ENCODE measurements at regions not wholly inside any gene's neighbourhood (a gene's known extent, or its start where the extent isn't known, plus 50 kb on each side); places are given as distances from the start of the nearest gene placed in this dataset.

- H3K9me3 ChIP-seq (ENCODE audit: control extremely low read depth in 1 of 3, control insufficient read depth in 2 of 3, insufficient read depth in 1 of 3, low read length in 2 of 3) = no peaks in the 10 kb centered on the region
- no peak overlapping the region for H2AFZ ChIP-seq (ENCODE audit: insufficient read depth, low read depth, low read length, poor library complexity, severe bottlenecking)
- H3K4me1 ChIP-seq (ENCODE audit: control insufficient read depth in 2 of 2, insufficient read depth in 2 of 2, low read length in 2 of 2) = peaks cover 53 to 58% of the 10 kb centered on the region in 2 donors
- H3K36me3 ChIP-seq (replicated peaks in 1 of 2; ENCODE audit: control extremely low read depth in 1 of 2, control insufficient read depth in 1 of 2, extremely low read depth in 1 of 2, insufficient read depth in 2 of 2, low read length in 1 of 2) = no peaks in the 10 kb centered on the region
- POLR2A ChIA-PET = no interaction called here
- H3K27me3 ChIP-seq (replicated peaks in 1 of 4; ENCODE audit: control extremely low read depth in 1 of 4, control insufficient read depth in 3 of 4, insufficient read depth in 4 of 4, low read length in 3 of 4) = no peaks in the 10 kb centered on the region
- no peak for TF ChIP-seq CTCF (IDR thresholded peaks at IDR 0.05)
- TF ChIP-seq EZH2 (IDR thresholded peaks at IDR 0.05; ENCODE audit: borderline replicate concordance, insufficient read depth, low read depth, low read length, poor library complexity, severe bottlenecking) = no peak
- no peak overlapping the region for H3K27ac Mint-ChIP-seq
- H4K20me1 ChIP-seq (ENCODE audit: control insufficient read depth, insufficient read depth, low read length, poor library complexity, severe bottlenecking) = no peaks in the 10 kb centered on the region
- CTCF ChIA-PET = no interaction called here
- peaks cover 3% of the 10 kb centered on the region for H3K9me3 Mint-ChIP-seq (ENCODE audit: insufficient read depth)
- H3K79me2 ChIP-seq (ENCODE audit: control insufficient read depth, insufficient read depth, low read length) = no peaks in the 10 kb centered on the region
- H3K4me3 ChIP-seq (ENCODE audit: control extremely low read depth in 1 of 5, extremely low read depth in 1 of 5, insufficient read depth in 1 of 5, low read depth in 2 of 5, low read length in 4 of 5) = no peak overlapping the region
- DNase-seq (no peak), ATAC-seq (ENCODE audit: low read depth) (no peak)
- no peaks in the 10 kb centered on the region for H3K27me3 Mint-ChIP-seq
- WGBS (ENCODE audit: insufficient coverage) = 75% methylated on average over 4 of the region's 5 CpGs
- H3K4me1 Mint-ChIP-seq = peaks cover 60% of the 10 kb centered on the region
- no peak overlapping the region for H3K9ac ChIP-seq (ENCODE audit: low read length)
- no peak overlapping the region for H3K27ac ChIP-seq (ENCODE audit: low read length in 2 of 2)
- intact Hi-C loops (cut with micrococcal nuclease) = no loop called here
- no peak overlapping the region for H3K4me3 Mint-ChIP-seq
- H3K4me2 ChIP-seq (replicated peaks; ENCODE audit: low read depth, low read length, poor library complexity, severe bottlenecking) = no peak overlapping the region
Measured at GRCh38 chr18:8946066-8946838, 156.2 kb upstream of the NDUFV2 start.

- Histone ChIP-seq H2AFZ (ENCODE audit: insufficient read depth, low read depth, low read length, poor library complexity, severe bottlenecking) (no peak overlapping the region), H3K4me3 (ENCODE audit: control extremely low read depth in 1 of 5, extremely low read depth in 1 of 5, insufficient read depth in 1 of 5, low read depth in 2 of 5, low read length in 4 of 5) (no peak overlapping the region), H3K27me3 (replicated peaks in 1 of 4; ENCODE audit: control extremely low read depth in 1 of 4, control insufficient read depth in 3 of 4, insufficient read depth in 4 of 4, low read length in 3 of 4) (no peaks in the 10 kb centered on the region), H4K20me1 (ENCODE audit: control insufficient read depth, insufficient read depth, low read length, poor library complexity, severe bottlenecking) (no peaks in the 10 kb centered on the region), H3K27ac (ENCODE audit: low read length in 2 of 2) (no peak overlapping the region), H3K9ac (ENCODE audit: low read length) (no peak overlapping the region), H3K36me3 (replicated peaks in 1 of 2; ENCODE audit: control extremely low read depth in 1 of 2, control insufficient read depth in 1 of 2, extremely low read depth in 1 of 2, insufficient read depth in 2 of 2, low read length in 1 of 2) (no peaks in the 10 kb centered on the region), H3K4me1 (ENCODE audit: control insufficient read depth in 2 of 2, insufficient read depth in 2 of 2, low read length in 2 of 2) (peaks cover 66 to 71% of the 10 kb centered on the region in 2 donors), H3K9me3 (ENCODE audit: control extremely low read depth in 1 of 3, control insufficient read depth in 2 of 3, insufficient read depth in 1 of 3, low read length in 2 of 3) (no peaks in the 10 kb centered on the region), H3K79me2 (ENCODE audit: control insufficient read depth, insufficient read depth, low read length) (no peaks in the 10 kb centered on the region), H3K4me2 (replicated peaks; ENCODE audit: low read depth, low read length, poor library complexity, severe bottlenecking) (no peak overlapping the region)
- peaks cover 3% of the 10 kb centered on the region for H3K9me3 Mint-ChIP-seq (ENCODE audit: insufficient read depth)
- POLR2A ChIA-PET = no interaction called here
- WGBS (ENCODE audit: insufficient coverage) = 78% methylated on average over 5 of the region's 6 CpGs
- intact Hi-C loops (cut with micrococcal nuclease) = no loop called here
- H3K4me1 Mint-ChIP-seq = peaks cover 73% of the 10 kb centered on the region
- CTCF ChIA-PET = no interaction called here
- no peak overlapping the region for H3K27ac Mint-ChIP-seq
- TF ChIP-seq CTCF (IDR thresholded peaks at IDR 0.05) = no peak
- TF ChIP-seq EZH2 (IDR thresholded peaks at IDR 0.05; ENCODE audit: borderline replicate concordance, insufficient read depth, low read depth, low read length, poor library complexity, severe bottlenecking) = no peak
- ATAC-seq (ENCODE audit: low read depth) (no peak), DNase-seq (no peak)
- no peak overlapping the region for H3K4me3 Mint-ChIP-seq
- H3K27me3 Mint-ChIP-seq = no peaks in the 10 kb centered on the region
Measured at GRCh38 chr18:8947566-8947965, 154.9 kb upstream of the NDUFV2 start.
